CD4-positive, alpha-beta T cell treated with Interleukin-4 for 4 hours (primary cell): ENCODE measurements at regions not wholly inside any gene's neighbourhood (a gene's known extent, or its start where the extent isn't known, plus 50 kb on each side); places are given as distances from the start of the nearest gene placed in this dataset.
"Not testable (repeated sequence)": the region's sequence is repeated elsewhere in the genome, so short reads cannot be mapped to it uniquely, and the experiment has no call there.

Experiments used
- DNase-seq: peaks from one replicate; pipeline ENCODE4 v3.0.0-alpha.2; 2020

DNA sequence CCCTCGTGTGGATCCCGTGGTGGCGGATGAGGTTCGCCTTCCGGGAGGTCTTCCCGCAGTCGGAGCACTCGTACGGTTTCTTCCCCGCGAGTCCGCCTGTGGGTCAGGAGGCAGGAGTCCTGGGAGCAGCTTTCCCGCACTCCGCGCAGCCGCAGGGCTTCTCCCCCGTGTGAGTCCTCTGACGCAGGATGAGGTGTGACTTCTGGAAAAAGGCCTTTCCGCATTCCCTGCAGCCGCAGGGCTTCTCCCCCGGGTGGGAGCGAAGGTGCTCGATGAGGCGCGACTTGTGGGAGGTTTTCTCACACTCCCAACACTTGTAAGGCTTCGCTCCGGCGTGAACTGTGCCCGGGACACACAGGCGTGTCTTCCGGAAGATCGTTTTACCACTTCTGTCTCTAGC is 68.8 kb upstream of the WIPI2 start:
- not testable (repeated sequence) for DNase-seq

DNA sequence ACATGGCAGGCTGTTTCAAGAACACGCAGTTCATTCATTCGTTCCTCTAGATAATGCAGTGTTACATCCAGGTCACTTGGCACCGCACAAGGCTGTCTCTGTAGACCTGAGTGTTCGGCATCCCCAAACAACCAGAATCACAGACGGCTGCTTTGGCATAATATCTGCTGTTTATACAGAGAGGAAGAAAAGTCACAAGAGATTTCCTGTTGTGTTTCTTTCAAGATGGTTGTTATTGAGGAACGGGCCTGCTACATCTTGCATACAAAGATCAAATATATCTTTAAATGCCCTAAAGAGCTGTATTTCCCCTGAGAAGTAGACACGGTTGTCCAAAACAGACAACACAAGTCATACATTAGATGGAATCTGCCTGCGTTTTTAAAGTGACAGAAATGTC is 58.8 kb upstream of the WIPI2 start:
- peak; percentile 58 for DNase-seq

DNA sequence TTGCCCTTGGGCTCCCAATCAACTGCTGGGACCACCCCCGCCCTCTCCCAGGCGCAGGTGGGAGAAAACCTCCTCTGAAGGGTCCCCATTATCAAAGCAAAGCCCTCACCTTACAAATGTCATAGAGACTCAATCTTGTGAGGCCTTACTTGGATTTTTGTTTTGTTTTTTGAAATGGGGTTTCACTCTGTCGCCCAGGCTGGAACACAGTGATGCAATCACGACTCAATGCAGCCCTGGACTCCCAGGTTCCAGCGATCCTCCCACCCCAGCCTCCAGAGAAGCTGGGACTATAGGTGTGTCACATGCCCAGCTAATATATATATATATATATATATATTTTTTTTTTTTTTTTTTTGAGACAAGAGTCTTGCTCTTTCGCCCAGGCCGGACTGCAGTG is 57.5 kb upstream of the WIPI2 start:
- DNase-seq, result no peak

DNA sequence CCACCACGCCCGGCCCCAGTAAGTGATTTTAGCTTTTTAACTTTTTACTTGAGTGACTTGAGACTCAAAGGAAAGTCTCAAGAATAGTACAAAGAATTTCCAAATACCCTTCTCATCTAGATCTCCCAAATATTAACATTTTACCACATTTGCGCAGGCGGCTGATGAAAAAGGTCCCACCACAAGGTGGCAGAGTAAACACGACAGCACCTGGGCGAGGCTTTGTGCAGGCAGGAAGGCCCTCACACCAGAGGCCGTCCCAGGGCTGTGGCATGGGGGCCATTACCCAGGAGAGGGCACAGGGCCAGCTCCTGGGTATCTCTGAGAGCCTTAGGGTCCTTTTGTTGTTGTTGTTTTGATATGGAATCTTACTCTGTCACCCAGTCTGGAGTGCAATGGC is 50.0 kb upstream of the WIPI2 start:
- DNase-seq, result no peak
